HCT116 (cell line): ENCODE measurements at regions not wholly inside any gene's neighbourhood (a gene's known extent, or its start where the extent isn't known, plus 50 kb on each side); places are given as distances from the start of the nearest gene placed in this dataset.

Experiments
- ATAC-seq: fragments of 200-7000 bp; cut with Tn5 transposase; 2 replicates; pipeline ENCODE4 v1.9.1; 2020; ENCODE audit warnings: mild to moderate bottlenecking, moderate library complexity
- BruUV-seq: library from RNA; stranded (reverse); fragments of 400-500 nt; replicated peaks from 2 replicates; lab custom pipeline; 2021; lab: Mats Ljungman, UMichigan
- CTCF ChIA-PET: fragments of 300-600 bp; sonication (Branson Sonifier 250); formaldehyde crosslinking; loops from one replicate; lab custom pipeline; 2021; ENCODE audit warnings: antibody characterized with exemption; lab: Charles Lee
- POLR2A ChIA-PET: fragments of 300-600, 350-600 bp; sonication (Branson Sonifier 250); formaldehyde crosslinking; loops from one replicate; lab custom pipeline; 2021; ENCODE audit warnings: antibody characterized with exemption; lab: Charles Lee
- RAD21 ChIA-PET, 2 experiments: fragments of 300-600 bp; sonication (Branson Sonifier 250); formaldehyde crosslinking; loops; one replicate each; lab custom pipeline; 2023; ENCODE audit warnings: low total read pairs in 2 of 2; ENCODE audit not compliant: uncharacterized antibody in 2 of 2, unreplicated experiment in 2 of 2, low non-redundant PET in 1 of 2; lab: Charles Lee
- DNase-seq: peaks from one replicate; pipeline ENCODE4 v3.0.0-alpha.2; 2010; ENCODE audit warnings: low read depth, low spot score
- H2AFZ ChIP-seq: fragments of 200-600 bp; shearing (Covaris generic), sonication (generic); 2 replicates; pipeline ENCODE4 v1.6.1; 2017; ENCODE audit warnings: low read depth, mixed run types, mixed read lengths, antibody characterized with exemption, low read length; ENCODE audit not compliant: poor library complexity, severe bottlenecking
- H3K27ac ChIP-seq: 2 replicates; pipeline ENCODE4 v1.5.1; 2012; ENCODE audit warnings: low read depth, low read length
- H3K27me3 ChIP-seq: fragments of 200-600 bp; sonication (generic); 2 replicates; pipeline ENCODE4 v1.6.1; 2016; ENCODE audit warnings: mixed run types, low read length, mixed read lengths; ENCODE audit not compliant: insufficient read depth
- H3K36me3 ChIP-seq, 2 experiments: fragments of 200-500 bp in 1 of 2; fragments of 200-600 bp in 1 of 2; sonication (Bioruptor generic) in 1 of 2; sonication (generic) in 1 of 2; 2 replicates each; pipeline versions ENCODE4 v1.5.1 to v1.6.1; 2014 to 2016; ENCODE audit warnings: low read length in 2 of 2, inconsistent platforms in 1 of 2, mixed read lengths in 1 of 2, mixed run types in 1 of 2; ENCODE audit not compliant: insufficient read depth in 2 of 2, control insufficient read depth in 1 of 2
- H3K4me1 ChIP-seq, 2 experiments: fragments of 200-600 bp in 1 of 2; sonication (generic) in 1 of 2; 2 replicates each; pipeline versions ENCODE4 v1.5.1 to v1.6.1; 2012 to 2017; ENCODE audit warnings: low read length in 2 of 2, inconsistent platforms in 1 of 2, mild to moderate bottlenecking in 1 of 2, mixed read lengths in 1 of 2, mixed run types in 1 of 2, moderate library complexity in 1 of 2; ENCODE audit not compliant: insufficient read depth in 2 of 2, control insufficient read depth in 1 of 2
- H3K4me2 ChIP-seq: fragments of 200-600 bp; sonication (generic); 2 replicates; pipeline ENCODE4 v1.6.1; 2017; ENCODE audit warnings: mixed run types, low read length, mixed read lengths
- H3K4me3 ChIP-seq, 2 experiments: fragments of 200-600 bp in 1 of 2; sonication (generic) in 1 of 2; replicated peaks in 1 of 2; 2 replicates each; pipeline ENCODE4 v1.5.1; 2011 to 2016; ENCODE audit warnings: low read length in 2 of 2, control low read depth in 1 of 2, low read depth in 1 of 2, mild to moderate bottlenecking in 1 of 2, mixed read lengths in 1 of 2, mixed run types in 1 of 2
- H3K79me2 ChIP-seq: fragments of 200-600 bp; sonication (generic); 2 replicates; pipeline ENCODE4 v1.6.1; 2017; ENCODE audit warnings: mild to moderate bottlenecking, mixed run types, low read length, moderate library complexity, mixed read lengths; ENCODE audit not compliant: insufficient read depth
- H3K9ac ChIP-seq: fragments of 200-600 bp; sonication (generic); 2 replicates; pipeline ENCODE4 v1.6.1; 2016; ENCODE audit warnings: low read length, mixed read lengths
- H3K9me2 ChIP-seq: fragments of 200-600 bp; sonication (generic), shearing (Covaris generic); 2 replicates; pipeline ENCODE4 v1.6.1; 2017; ENCODE audit warnings: mixed run types, mild to moderate bottlenecking, moderate library complexity; ENCODE audit not compliant: insufficient read depth
- H3K9me3 ChIP-seq, 2 experiments: fragments of 200-500 bp in 1 of 2; fragments of 200-600 bp in 1 of 2; sonication (Bioruptor generic) in 1 of 2; sonication (generic) in 1 of 2; 2 replicates each; pipeline ENCODE4 v1.6.1; 2014 to 2017; ENCODE audit warnings: low read length in 2 of 2, mixed read lengths in 2 of 2, inconsistent platforms in 1 of 2, low read depth in 1 of 2, mild to moderate bottlenecking in 1 of 2, mixed run types in 1 of 2, moderate library complexity in 1 of 2; ENCODE audit not compliant: control insufficient read depth in 1 of 2, insufficient read depth in 1 of 2
- H4K20me1 ChIP-seq: fragments of 200-600 bp; sonication (generic), shearing (Covaris generic); 2 replicates; pipeline ENCODE4 v1.6.1; 2017; ENCODE audit warnings: mixed run types, mild to moderate bottlenecking, moderate library complexity; ENCODE audit not compliant: insufficient read depth
- CEBPB ChIP-seq: IDR thresholded peaks from 2 replicates; pipeline ENCODE4 v1.6.1; 2012; ENCODE audit warnings: low read depth
- EZH2 ChIP-seq: fragments of 200-600 bp; sonication (generic); IDR thresholded peaks from 2 replicates; pipeline ENCODE4 v1.6.1; 2017; ENCODE audit warnings: antibody characterized with exemption, mixed run types
- FOSL1 ChIP-seq: IDR thresholded peaks from 2 replicates; pipeline ENCODE4 v1.6.1; 2012; ENCODE audit warnings: low read depth
- MAX ChIP-seq: IDR thresholded peaks from 2 replicates; pipeline ENCODE4 v1.6.1; 2012
- POLR2AphosphoS5 ChIP-seq: IDR thresholded peaks from 2 replicates; pipeline ENCODE4 v1.6.1; 2011; ENCODE audit warnings: mild to moderate bottlenecking, low read depth, low read length, moderate library complexity
- RAD21 ChIP-seq: IDR thresholded peaks from 2 replicates; pipeline ENCODE4 v1.6.1; 2012; ENCODE audit warnings: low read depth, mild to moderate bottlenecking
- SIN3A ChIP-seq: IDR thresholded peaks from 2 replicates; pipeline ENCODE4 v1.6.1; 2012; ENCODE audit warnings: low read depth
- SRF ChIP-seq: IDR thresholded peaks from 2 replicates; pipeline ENCODE4 v1.6.1; 2012; ENCODE audit warnings: low read depth
- YY1 ChIP-seq: IDR thresholded peaks from 2 replicates; pipeline ENCODE4 v1.6.1; 2011; ENCODE audit warnings: low read length, low read depth, moderate library complexity, mild to moderate bottlenecking; ENCODE audit not compliant: insufficient replicate concordance; ENCODE audit errors: extremely low read depth
- ZFX ChIP-seq: fragments of 450-650 bp; IDR thresholded peaks from 2 replicates; pipeline ENCODE4 v1.6.1; 2017
- intact Hi-C: fragments of 100-400 bp; cut with micrococcal nuclease; formaldehyde crosslinking; loops from 2 replicates; pipeline ENCODE4 v1.10.0; 2022
- TF ChIP-seq, protein P1 (sequence below): IDR thresholded peaks from 2 replicates; pipeline ENCODE4 v1.6.1; 2012; ENCODE audit warnings: low read depth
- TF ChIP-seq, protein P2 (sequence below): IDR thresholded peaks from 2 replicates; pipeline ENCODE4 v1.6.1; 2011; ENCODE audit warnings: mild to moderate bottlenecking, low read length, moderate library complexity; ENCODE audit not compliant: insufficient replicate concordance; ENCODE audit errors: extremely low read depth
- TF ChIP-seq, protein P3 (sequence below): IDR thresholded peaks from 2 replicates; pipeline ENCODE4 v1.6.1; 2012

- no TSS peak for BruUV-seq
- no peak overlapping the region for H3K27ac ChIP-seq
Observed at GRCh38 chr3:177481329-177481728, 284.0 kb upstream of the TBL1XR1 start.

DNA sequence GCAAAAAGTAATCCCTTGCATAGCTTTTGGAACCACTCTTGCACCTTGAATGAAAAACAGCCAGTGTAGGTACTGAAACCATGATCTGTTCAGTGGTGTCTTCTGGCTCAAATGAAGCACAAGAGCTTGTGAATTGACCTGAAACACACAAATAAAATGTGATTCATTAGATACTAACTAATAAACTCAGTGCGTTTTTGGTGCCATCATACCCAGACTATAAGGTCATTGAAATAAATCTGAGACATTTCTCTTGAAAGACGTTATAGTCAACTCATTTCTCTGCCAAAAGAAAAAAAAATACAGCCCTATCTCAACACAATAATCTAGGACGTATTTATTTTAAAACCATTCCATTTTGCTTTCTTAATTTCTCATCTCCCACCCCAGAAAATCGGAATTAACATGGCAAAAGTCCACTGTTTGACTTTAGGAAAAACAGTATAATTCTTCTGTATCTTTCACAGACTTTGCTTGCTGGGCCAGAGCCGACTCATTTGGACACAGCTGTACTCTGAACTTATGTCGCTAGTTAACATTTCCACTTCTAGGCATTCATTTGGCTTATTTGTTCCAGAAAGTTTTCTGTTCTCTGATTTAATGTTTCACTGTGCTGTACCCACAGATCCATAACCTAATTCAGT is 284.9 kb upstream of the TBL1XR1 start:
- intact Hi-C loops, result loop anchor here (10.0 kb wide), 1 partner anchor 287 kb away; the partner anchor contains the start of gene TBL1XR1
- Histone ChIP-seq H2AFZ (no peak overlapping the region), H3K9me2 (no peaks in the 10 kb centered on the region), H3K4me2 (no peak overlapping the region), H3K79me2 (no peaks in the 10 kb centered on the region), H3K9me3 (no peaks in the 10 kb centered on the region), H3K27me3 (no peaks in the 10 kb centered on the region), H3K9ac (no peak overlapping the region), H3K4me1 (peaks cover 21 to 22% of the 10 kb centered on the region in 2 experiments), H3K4me3 (no peak overlapping the region), H3K27ac (no peak overlapping the region), H3K36me3 (no peaks in the 10 kb centered on the region), H4K20me1 (no peaks in the 10 kb centered on the region)
- BruUV-seq, result no TSS peak
- no peak for DNase-seq
- CTCF ChIA-PET, result no interaction called here
- no peak for ATAC-seq
- RAD21 ChIA-PET, result no interaction called here
- POLR2A ChIA-PET, result no interaction called here
- TF ChIP-seq CEBPB (no peak), POLR2AphosphoS5 (no peak), FOSL1 (no peak), ZFX (no peak), MAX (no peak), EZH2 (no peak), YY1 (no peak), RAD21 (no peak), SRF (no peak)
- TF ChIP-seq, protein P1, sequence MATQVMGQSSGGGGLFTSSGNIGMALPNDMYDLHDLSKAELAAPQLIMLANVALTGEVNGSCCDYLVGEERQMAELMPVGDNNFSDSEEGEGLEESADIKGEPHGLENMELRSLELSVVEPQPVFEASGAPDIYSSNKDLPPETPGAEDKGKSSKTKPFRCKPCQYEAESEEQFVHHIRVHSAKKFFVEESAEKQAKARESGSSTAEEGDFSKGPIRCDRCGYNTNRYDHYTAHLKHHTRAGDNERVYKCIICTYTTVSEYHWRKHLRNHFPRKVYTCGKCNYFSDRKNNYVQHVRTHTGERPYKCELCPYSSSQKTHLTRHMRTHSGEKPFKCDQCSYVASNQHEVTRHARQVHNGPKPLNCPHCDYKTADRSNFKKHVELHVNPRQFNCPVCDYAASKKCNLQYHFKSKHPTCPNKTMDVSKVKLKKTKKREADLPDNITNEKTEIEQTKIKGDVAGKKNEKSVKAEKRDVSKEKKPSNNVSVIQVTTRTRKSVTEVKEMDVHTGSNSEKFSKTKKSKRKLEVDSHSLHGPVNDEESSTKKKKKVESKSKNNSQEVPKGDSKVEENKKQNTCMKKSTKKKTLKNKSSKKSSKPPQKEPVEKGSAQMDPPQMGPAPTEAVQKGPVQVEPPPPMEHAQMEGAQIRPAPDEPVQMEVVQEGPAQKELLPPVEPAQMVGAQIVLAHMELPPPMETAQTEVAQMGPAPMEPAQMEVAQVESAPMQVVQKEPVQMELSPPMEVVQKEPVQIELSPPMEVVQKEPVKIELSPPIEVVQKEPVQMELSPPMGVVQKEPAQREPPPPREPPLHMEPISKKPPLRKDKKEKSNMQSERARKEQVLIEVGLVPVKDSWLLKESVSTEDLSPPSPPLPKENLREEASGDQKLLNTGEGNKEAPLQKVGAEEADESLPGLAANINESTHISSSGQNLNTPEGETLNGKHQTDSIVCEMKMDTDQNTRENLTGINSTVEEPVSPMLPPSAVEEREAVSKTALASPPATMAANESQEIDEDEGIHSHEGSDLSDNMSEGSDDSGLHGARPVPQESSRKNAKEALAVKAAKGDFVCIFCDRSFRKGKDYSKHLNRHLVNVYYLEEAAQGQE, result no peak
- TF ChIP-seq, protein P2, sequence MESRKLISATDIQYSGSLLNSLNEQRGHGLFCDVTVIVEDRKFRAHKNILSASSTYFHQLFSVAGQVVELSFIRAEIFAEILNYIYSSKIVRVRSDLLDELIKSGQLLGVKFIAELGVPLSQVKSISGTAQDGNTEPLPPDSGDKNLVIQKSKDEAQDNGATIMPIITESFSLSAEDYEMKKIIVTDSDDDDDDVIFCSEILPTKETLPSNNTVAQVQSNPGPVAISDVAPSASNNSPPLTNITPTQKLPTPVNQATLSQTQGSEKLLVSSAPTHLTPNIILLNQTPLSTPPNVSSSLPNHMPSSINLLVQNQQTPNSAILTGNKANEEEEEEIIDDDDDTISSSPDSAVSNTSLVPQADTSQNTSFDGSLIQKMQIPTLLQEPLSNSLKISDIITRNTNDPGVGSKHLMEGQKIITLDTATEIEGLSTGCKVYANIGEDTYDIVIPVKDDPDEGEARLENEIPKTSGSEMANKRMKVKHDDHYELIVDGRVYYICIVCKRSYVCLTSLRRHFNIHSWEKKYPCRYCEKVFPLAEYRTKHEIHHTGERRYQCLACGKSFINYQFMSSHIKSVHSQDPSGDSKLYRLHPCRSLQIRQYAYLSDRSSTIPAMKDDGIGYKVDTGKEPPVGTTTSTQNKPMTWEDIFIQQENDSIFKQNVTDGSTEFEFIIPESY, result no peak
- TF ChIP-seq, protein P3, sequence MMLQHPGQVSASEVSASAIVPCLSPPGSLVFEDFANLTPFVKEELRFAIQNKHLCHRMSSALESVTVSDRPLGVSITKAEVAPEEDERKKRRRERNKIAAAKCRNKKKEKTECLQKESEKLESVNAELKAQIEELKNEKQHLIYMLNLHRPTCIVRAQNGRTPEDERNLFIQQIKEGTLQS, result no peak

More at GRCh38 chr3:177481329-177481728, 284.0 kb upstream of the TBL1XR1 start:
- Histone ChIP-seq H3K4me2 (no peak overlapping the region), H3K4me1 (peaks cover 21 to 22% of the 10 kb centered on the region in 2 experiments), H3K9me2 (no peaks in the 10 kb centered on the region), H4K20me1 (no peaks in the 10 kb centered on the region), H3K27me3 (no peaks in the 10 kb centered on the region), H2AFZ (no peak overlapping the region), H3K36me3 (no peaks in the 10 kb centered on the region), H3K79me2 (no peaks in the 10 kb centered on the region), H3K9me3 (no peaks in the 10 kb centered on the region), H3K9ac (no peak overlapping the region), H3K4me3 (no peak overlapping the region)
- TF ChIP-seq SIN3A, result no peak
- TF ChIP-seq SRF, result no peak
- CTCF ChIA-PET, result no interaction called here
- RAD21 ChIA-PET, result no interaction called here
- POLR2A ChIA-PET, result no interaction called here
- intact Hi-C loops, result loop anchor here (10.0 kb wide), 1 partner anchor 287 kb away; the partner anchor contains the start of gene TBL1XR1
- no peak for DNase-seq
- no peak for ATAC-seq
